Gastrocnemius medialis (tissue), 4 donors: ENCODE measurements at regions not wholly inside any gene's neighbourhood (a gene's known extent, or its start where the extent isn't known, plus 50 kb on each side); places are given as distances from the start of the nearest gene placed in this dataset.

Source experiments
- POLR2A ChIP-seq, 2 donors: fragments of 450-650 bp; IDR thresholded peaks; one replicate each; pipeline ENCODE4 v1.6.1; 2017; ENCODE audit warnings: antibody characterized with exemption in 2 of 2, mild to moderate bottlenecking in 2 of 2, moderate library complexity in 2 of 2
- TF ChIP-seq, protein P1 (sequence below), 5 experiments: fragments of 450-650 bp in 3 of 5; fragments of 200-600 bp in 2 of 5; sonication (generic) in 2 of 5; IDR thresholded peaks in 4 of 5; conservative IDR thresholded peaks in 1 of 5; 1 replicate in 4 of 5; 2 replicates in 1 of 5; pipeline ENCODE4 v1.5.1; 2016 to 2019; ENCODE audit warnings: antibody characterized with exemption in 5 of 5, mild to moderate bottlenecking in 3 of 5, moderate library complexity in 3 of 5

DNA sequence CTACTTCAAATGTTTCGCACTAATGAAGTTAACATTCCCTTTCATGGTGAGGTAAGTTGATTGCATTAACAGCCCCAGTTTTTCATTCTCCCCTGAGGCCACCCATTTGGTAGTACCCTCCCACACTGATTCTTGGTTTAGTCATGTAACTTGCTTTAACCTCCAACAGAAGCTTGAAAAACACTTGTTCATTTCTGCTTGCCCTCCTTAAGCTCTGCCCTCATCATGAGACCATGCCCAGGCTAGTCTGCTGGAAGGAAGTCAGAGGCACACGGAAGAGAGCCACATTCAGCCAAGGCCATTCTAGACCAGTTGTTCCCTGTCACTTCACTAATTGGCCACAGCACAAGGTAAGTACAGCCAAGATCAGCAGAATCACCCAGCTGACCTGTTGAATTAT, 50.7 kb upstream of the CD44 start:
- TF ChIP-seq, protein P1, sequence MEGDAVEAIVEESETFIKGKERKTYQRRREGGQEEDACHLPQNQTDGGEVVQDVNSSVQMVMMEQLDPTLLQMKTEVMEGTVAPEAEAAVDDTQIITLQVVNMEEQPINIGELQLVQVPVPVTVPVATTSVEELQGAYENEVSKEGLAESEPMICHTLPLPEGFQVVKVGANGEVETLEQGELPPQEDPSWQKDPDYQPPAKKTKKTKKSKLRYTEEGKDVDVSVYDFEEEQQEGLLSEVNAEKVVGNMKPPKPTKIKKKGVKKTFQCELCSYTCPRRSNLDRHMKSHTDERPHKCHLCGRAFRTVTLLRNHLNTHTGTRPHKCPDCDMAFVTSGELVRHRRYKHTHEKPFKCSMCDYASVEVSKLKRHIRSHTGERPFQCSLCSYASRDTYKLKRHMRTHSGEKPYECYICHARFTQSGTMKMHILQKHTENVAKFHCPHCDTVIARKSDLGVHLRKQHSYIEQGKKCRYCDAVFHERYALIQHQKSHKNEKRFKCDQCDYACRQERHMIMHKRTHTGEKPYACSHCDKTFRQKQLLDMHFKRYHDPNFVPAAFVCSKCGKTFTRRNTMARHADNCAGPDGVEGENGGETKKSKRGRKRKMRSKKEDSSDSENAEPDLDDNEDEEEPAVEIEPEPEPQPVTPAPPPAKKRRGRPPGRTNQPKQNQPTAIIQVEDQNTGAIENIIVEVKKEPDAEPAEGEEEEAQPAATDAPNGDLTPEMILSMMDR (IDR thresholded peaks at IDR 0.05 in 4 of 5, conservative IDR thresholded peaks at IDR 0.05 in 1 of 5), result no peak
- no peak for TF ChIP-seq POLR2A (IDR thresholded peaks at IDR 0.05)
